Left forelimb (tissue), 1 donor: ENCODE measurements at regions not wholly inside any gene's neighbourhood (a gene's known extent, or its start where the extent isn't known, plus 50 kb on each side); places are given as distances from the start of the nearest gene placed in this dataset.

Experiments
- DNase-seq: peaks from one replicate; pipeline ENCODE4 v3.0.0-alpha.2; 2018; ENCODE audit warnings: low spot score

DNA sequence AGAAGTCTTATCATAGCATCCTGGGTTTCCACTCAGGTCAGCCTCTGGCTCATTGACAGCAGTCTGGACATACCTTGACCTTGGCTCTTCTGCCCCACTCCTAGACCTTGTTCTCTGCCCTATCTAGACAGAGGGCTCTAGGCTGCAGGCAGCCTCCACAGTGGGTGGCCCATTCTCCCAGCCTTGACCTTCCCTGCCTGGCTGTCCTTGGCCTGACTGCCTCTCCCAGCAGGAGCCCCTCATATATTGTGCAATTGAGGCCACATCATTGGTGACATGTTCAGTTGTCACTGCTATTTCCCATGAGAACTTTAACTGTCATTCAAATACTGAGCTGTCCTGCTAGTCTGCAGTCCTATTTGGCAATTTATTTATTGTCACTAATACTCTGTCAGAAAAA, 503.4 kb downstream of the PLXNA4 start:
- no peak for DNase-seq

DNA sequence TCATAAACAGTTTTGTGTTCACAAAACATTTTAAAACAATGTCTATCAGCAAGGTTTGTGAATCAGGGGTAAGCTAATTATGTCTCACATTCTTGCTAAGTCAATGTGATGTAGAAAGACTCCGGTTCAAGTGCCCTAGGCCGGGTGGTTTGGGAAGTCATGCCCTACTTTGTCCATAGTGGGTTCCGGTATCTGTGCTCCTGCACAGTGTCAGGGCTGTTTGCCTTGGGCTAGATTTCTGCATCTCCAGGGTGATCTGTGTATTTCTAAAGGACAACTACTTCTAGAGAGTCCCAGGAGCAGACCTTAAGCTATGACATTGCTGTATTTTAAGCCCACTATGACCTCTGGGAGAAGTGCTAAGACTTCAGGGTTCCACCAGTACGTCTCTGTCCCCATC, 504.1 kb downstream of the PLXNA4 start:
- DNase-seq, result no peak

GRCh38 chr7:132069306-132069705, 507.0 kb downstream of the PLXNA4 start:
- no peak for DNase-seq

- no peak for DNase-seq
Measured at GRCh38 chr7:132066761-132067171, 509.5 kb downstream of the PLXNA4 start.

GRCh38 chr7:132065989-132066603, 509.7 kb upstream of the PODXL start:
- DNase-seq, result no peak

DNA sequence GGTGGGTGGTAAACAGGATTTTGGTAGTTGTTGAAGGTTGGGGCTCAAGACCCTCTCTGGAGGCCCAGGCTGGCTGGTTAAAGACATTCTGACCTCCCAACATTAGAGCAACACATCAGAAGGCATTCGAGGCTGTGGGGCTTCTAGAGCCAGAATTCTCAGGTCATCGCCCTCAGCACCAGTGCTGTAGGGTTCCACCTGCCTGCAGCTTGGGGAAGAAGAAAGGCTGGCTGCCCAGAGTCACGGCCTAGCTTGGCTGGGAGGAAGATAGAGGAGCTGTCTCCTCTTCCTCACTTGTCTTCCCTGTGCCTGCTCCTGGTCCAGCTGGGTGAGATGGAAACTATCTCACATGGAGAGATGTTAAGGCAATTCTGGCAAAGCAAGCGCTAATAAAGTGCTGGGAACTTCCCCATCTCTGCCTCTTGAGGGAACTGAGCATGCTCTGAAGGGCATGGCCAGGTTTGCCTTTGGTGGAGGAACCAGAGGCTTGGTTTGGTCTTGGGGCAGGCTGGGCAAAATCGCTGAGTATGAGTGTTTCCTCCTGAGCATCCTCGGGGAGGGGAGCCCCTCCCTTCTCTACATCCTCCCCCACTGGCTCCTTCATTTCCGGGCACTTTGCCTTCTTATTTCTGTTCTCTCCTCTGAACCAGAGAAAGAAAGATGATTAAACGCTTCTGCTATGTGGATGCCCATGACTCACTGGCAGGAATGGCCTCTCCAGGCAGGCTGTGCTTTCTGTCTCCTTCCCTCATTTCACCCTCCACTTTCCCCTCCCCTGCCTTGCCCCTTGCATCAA, 509.0 kb upstream of the PODXL start:
- DNase-seq, result no peak

- DNase-seq, result no peak
Measured at GRCh38 chr7:132063800-132064199, 507.4 kb upstream of the PODXL start.

DNA sequence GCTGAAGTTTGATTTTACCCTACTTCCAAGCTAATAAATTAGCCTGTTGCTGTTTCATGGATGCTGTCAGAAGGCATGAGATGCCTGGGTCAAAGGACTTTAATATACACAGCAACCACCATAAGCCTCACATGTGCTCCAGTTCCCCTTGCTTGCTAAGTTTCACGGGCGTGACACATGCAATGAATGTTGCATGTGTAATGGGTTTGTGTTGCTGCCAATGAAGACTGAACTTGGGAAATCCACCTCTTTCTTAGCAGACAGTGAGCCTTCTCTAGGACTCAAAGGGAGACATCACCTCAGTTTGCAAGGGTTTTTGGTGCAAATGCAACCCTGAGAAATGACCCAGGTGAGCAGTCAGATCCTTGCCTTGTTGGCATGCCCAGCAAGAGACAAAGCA, 505.5 kb upstream of the PODXL start:
- no peak for DNase-seq

GRCh38 chr7:132059141-132059540, 502.7 kb upstream of the PODXL start:
- DNase-seq, result no peak

- no peak for DNase-seq
Measured at GRCh38 chr7:132055336-132056120, 499.1 kb upstream of the PODXL start.

GRCh38 chr7:132053871-132054270, 497.4 kb upstream of the PODXL start:
- no peak for DNase-seq

DNA sequence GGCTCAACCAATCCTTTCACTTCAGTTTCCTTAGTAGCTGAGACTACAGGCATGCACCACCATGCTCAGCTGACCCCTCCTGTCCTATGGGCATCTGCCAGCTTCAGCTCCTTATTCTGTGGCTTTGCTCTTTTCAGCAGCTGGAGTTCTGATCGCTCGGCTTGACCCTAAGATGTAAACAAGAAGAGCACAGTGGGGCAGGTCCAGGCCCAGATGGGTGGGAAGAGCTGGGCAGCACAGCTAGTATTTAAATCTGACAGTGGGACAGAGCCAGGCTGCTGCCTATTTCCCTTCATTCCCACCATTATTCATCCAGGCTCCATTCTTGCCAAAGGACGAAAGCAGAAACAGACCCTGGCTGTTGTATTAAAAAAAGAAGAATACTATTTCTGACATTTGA, 494.9 kb upstream of the PODXL start:
- no peak for DNase-seq

DNA sequence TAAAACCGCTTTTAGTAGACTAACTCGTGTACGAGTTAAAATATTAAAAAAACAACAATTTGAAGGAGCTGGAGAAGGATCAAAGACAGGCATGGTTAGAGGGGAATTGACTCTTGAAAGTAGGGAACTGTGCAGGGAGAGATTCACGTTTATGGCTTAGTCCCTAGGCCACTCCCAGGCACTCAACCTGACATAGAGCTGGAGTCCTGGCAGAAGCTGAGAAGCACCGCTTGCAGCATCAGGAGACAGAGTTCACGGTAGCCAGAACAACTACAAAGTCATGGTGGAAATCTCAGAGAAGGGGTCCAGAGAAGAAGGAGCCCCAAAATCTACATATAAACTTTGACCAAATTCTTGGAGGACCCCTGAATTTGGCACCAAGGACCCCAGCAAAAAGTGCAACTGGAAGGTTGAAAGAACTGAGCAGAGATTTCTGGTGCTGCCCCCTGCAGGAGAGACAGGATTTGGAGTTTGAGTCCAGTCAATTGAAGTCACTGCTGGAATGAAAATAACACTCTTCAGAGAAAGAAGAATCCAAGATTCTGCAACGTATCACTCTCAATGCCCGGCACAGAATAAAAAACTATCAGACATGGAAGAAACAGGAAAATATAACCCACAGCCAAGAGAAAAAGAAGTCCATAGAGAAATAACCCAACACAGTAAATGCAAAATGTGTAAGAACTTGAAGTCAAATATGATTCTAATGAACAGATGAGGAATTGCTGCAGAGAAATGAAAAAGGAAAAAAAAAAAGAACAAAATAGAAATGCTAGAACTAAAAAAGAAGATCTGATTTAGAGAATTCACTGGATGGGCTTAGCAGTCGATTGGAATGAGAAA, 493.3 kb upstream of the PODXL start:
- DNase-seq, result no peak

DNA sequence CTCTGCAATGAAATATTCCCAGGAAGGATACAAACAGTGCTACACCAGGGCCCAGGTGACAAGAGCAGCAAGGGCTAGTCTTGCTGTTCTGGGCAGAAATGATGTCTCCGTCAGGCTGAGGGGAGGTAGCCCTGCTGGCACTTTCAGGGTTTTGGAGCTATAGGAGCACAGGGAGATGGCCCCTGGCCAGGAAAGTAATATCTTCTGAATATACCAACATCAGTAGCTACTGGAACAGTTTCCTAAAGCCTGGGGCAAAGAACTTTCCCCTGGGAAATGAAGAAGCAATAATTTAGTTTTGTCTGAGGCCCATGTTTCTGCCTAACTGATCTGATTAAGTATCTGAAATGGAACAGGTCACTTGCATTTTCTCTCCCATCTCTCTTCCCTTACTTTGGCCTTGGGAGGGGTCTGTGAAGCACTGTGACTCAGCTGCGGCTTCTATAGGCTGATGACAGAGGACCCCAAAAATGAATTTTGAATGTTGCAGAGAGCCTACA, 489.1 kb upstream of the PODXL start:
- DNase-seq, result no peak

DNA sequence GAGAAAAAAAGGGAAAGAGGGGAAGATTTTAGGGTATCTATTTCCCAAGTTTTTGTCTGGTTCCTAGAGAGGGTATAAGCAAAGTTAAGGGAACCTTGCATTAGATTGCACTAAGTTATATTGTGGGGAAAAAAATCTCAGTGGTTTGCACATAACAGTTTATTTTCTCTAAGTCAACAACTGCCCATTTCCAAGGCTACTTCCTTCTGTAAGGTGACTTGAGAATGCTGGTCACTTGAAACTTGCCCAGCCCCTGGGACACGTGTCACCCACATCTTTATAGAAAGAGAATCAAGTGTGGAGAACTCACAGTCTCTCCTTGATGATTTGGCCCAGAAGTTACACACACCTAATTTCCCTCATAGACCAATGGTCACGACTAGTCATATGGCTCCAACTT, 488.6 kb upstream of the PODXL start:
- DNase-seq, result no peak

DNA sequence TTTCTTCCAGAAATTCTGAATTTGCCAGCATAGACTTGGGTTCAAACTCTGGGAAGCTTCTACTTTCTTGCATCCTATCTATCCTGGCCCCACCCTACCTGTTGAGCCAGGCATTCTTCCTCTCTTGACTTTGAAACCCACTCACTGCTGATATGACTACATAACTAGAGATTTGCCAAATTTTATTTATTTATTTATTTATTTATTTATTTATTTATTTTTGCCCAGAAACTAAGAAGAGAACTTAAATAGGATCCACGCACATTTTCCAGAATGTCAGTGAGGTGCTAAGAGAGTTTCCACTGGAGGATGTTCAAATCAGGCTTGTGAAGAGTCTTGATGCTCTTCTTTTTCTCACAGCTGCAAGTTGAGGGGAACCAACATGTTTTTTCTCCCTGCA, 487.8 kb upstream of the PODXL start:
- no peak for DNase-seq

DNA sequence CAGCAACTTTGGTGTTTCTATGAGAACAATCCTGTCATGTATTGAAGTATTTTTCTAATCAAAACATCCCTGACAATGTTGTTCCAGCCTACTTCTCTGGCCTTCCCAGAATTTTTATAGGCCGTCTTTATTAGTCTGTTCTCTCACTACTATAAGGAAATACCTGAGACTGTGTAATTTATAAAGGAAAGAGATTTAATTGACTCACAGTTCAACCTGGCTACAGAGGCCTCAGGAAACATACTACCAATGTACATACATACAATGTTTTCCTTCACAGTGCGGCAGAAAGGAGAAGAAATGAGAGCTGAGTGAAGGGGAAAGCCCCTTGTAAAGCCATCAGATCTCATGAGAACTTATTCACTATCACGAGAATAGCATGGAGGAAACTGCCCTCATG, 484.7 kb upstream of the PODXL start:
- DNase-seq, result no peak

DNA sequence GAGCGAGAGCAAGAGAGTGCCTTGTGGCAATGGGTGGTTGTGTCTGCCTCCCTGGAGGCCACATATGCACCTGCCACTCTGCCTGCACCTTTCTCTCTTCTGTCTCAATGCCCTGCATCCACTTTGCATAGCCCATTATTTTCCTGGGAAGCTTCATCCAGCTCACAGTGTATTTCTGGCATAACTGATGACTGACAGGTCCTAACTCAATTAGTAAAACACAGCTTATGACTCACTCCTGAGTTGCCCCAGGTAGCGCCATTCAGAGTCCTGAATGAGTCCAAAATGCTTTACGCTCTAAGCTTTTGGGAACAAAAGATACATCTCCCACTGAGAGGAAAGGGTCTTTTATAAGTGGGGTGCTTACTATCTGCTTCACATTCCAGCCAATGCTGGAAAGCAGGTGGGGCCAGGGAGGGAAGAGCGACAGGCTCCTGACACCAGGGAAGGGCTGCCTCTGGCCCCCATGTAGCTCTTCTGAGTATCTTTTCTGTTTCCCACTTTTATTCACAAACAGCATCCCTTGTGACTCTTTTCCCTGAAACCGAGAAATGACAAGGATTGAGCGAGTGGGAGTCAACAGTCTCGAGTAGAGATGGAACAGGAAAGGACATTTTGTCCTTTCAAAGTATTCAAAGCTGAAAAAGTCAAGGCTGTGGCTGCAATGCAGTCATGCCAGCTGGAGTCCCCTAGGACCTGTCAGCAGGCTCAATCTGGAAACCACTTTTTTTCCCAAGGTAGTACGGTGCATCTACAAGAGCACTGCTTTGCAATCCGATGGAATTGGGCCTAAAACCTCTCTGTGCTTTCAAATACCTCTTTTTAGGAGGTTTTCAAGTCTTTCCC, 479.3 kb upstream of the PODXL start:
- DNase-seq, result no peak

DNA sequence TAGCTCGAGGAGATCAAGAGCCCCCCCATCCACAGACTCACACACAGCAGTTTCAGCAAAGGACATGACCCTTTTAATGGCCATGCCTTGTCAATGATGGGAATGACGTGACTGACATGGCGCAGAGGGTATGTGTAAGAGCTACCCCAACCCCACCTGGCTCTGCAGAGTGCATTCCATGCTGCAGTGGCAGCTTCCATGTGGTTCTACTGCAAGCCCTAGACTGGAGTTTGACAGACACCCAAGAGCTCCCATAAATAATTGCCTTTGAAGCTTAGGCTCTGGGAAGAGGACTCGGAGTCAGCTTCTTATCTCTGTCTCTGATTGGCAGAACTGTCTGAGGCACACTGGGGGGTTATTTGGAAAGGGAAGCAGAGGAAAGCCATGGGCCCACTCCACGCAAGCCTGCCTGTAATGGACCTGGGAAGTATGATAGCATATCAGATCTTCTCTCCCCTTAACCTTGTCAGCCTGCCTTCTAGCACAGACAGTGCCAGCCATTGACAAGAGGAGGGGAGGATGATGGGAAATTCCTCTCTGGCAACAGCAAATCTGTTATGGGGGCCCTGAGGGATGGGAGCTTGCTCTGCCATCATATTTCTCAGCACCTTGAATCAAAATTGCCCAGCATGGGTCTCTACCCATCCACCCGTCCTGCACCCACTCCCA, 478.5 kb upstream of the PODXL start:
- DNase-seq, result no peak

DNA sequence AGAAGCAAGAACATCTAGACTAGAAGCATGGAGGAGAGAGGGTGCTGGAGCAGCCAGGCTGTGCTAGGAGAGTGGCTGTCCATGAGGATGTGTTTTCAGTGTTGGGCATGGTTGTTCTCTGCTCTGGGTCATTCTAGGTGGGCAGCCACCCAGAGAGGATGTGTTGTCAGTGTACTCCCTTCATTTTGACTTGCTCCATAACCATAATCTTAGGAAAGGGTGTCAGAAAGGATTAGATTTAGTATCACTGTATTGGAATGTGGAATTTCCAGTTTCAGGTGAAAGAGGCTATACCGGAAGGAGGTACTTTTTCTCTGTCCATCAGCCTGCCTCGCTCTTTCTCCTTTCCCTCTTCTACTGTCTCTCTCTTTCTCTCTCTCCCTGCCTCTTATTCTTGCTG, 474.5 kb upstream of the PODXL start:
- no peak for DNase-seq
